LoVo (cell line): ENCODE measurements at regions not wholly inside any gene's neighbourhood (a gene's known extent, or its start where the extent isn't known, plus 50 kb on each side); places are given as distances from the start of the nearest gene placed in this dataset.

Experiments
- DNase-seq: peaks from one replicate; pipeline ENCODE4 v3.0.0-alpha.2; 2016; ENCODE audit warnings: low spot score

DNA sequence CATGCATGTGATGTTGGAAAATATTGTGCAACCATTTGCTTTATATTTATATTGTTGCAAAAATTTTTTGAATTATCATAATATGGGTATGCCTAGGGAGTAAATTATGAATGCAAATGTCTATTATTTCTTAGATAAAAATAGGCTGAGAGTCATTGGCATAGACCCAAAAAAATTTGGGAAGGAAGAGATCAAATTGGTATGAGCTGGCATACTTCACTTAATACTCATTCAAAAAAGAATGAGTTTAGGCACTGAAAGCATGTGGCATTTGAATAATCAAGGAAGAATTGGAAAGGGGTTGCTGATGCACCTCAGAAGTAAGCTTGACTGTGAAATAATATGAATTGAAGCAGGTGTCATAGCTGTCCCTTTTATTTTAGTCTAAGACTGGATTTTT is 764.0 kb upstream of the DPPA4 start:
- no peak for DNase-seq

DNA sequence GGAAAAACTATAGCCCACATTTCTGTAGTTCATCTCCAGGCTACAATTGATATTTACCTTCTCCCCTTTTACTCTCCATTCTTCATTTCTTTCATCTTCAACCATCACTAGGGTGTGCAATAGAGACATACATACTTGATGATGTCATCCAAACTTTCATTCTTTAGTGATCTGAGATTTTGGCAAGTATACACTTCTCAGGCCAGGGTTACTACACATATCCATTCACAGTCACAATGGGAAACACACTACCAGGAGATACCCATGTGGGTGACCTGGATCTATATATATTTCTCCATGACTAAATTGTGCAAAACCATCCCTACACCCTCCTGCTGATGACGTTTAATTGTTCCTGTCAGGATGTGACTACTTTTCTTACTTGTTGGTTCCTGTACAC is 769.5 kb upstream of the DPPA4 start:
- no peak for DNase-seq

DNA sequence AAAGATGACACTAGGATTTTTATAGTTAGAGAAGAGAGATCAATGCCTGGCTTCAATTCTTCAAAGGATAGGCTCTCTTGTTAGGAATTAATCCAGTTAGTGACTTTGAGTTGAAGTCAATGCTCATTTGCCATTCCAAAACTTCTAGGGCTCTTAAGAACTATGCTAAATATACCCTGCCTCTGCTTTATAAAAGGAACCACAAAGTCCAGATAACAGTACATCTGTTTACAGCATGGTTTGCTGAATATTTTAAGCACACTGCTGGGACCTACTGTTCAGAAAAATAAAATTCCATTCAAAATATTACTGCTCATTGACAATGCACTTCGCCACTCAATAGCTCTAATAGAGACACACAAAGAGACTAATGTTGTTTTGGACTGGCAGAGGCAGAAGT is 786.6 kb upstream of the DPPA4 start:
- no peak for DNase-seq

DNA sequence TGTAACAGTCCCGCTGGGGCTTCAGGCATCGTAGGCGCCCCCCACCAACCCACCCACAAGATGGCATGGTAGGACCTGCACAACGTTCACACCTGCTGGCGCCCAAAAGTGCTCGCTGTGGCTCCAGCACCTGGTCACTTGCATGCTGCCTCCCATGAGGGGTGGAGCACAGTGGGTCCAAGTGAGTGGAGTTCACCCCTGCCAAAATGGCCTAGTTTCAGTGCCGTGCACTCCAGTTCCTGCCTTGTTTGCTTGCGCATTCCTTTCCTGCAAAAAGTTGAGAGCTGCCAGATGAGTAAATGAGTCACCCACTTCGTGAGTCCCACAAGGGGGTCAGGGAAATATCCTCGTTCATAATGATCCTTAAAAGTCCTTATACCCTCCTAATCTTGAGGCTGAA is 788.7 kb upstream of the DPPA4 start:
- no peak for DNase-seq

GRCh38 chr3:110133971-110134370 is 796.6 kb upstream of the DPPA4 start:
- no peak for DNase-seq

DNA sequence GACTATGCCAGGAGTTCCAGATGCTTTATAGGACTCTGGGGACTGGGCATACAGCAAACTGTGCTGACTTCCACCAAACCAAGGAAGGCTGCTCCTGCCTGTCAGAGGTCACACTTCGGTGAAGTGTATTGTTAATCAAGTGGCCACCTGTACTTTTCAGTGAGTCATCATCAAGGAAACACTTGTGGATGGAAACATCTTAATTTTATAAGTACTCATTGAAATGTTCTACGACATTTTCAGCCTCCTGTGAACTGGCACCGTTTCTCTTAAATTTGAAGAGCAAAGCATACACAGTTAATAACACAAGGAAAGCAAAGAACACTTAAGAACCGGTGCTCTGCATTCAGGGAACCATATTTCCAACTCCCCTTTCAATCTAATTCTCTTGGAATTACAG is 801.7 kb upstream of the DPPA4 start:
- DNase-seq = no peak

- no peak for DNase-seq
Measured at GRCh38 chr3:110139821-110140220, 802.5 kb upstream of the DPPA4 start.

DNA sequence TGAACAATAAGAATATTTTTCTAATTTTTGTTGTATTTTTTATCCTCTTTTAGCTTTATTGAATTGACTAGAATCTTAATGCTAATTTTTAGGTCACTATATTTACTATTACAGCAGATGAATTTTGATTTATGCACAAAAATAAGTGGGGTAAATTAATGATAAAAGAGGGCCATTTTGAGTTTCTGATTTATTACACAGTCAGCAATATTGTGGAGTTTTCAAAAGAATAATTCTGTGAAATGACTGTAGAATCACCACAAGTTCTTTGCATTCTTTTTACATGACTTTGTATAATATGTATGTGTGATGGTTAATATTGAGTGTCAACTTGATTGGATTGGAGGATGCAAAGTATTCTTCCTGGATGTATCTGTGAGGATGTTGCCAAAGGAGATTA is 812.4 kb upstream of the DPPA4 start:
- no peak for DNase-seq

DNA sequence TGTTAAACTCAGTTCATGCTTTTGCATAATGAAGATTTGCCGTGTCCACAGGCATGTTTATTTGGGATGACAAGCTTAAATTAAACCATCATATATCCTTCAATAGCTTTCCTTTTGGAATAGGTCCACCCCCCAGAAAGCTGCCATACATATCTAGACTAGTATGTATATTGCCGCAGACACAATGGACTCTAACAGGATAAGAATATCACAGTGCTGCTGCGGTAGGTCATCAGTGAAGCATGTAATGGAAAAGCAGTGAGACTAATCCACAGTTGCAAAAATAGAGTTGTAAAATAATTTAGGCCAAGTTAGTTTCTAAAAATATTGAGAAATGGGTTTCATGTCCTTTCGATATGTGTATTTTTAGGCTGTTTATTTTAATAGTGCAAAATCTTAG is 819.9 kb upstream of the DPPA4 start:
- no peak for DNase-seq

DNA sequence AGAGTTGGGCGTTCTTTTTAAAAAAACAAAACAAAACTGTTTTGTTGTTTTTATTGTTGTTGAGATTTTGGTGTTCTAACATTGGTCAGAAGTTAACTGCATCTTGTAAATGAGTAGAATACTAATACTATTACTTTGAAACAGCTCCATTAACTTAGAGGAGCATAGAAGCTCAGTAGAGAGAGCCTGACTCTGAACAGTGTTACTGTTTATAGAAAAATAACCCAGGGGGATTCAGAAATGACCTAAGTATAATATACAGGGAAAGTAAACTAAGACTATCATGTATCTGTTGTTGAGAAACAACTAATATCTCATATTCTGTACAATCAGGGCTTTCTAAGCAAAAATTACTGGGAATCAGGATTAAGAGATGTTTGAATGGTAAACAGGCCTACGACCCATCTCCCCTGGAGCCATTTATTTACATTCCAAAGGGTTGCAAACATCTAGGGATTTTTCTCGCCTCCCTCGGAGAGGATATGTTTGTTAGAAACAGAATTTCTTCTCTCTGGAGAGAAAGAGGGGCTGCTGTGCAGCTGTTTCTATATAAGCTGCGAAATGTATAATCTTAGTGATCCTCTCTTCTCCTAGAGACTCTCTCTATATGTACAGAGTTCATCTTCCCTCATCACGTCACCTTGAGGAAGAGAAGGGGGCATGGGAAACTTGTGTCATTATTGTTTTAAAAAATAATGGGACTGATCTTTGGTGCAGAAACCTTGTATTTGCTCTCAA is 827.5 kb upstream of the DPPA4 start:
- no peak for DNase-seq

GRCh38 chr3:110165370-110165743 is 828.0 kb upstream of the DPPA4 start:
- DNase-seq = no peak

DNA sequence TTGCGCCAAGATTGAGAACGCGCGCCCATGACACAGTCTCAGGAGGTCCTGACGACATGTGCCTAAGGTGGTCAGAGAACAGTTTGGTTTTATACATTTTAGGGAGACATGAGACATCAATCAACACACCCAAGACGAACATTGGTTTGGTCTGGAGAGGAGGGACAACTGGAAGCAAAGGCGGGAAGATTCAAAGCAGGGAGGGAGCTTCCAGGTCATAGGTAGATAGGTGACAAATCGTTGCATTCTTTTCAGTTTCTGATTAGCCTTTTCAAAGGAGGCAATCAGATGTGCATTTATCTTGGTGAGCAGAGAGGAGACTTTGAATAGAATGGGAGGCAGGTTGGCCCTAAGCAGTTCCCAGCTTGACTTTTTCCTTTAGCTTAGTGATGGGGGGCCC is 828.4 kb upstream of the DPPA4 start:
- no peak for DNase-seq

DNA sequence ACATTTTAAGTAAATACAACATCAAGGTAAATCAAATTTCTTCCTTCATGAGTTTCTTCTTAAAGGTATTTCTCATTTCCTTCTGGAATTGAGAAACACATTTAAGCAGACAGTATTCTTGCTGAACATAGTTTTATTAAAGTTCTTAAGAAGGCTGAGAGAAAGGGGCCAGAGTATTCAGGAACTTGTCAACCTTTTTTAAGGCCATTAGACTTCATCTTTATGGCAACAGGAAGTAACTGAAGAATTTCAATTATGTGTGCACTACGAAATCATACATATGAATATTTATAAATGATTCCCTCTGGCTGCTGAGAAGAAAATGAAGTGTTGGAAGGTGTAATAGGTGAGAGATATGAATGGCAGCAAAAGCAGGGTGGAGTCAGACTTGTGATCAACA is 829.4 kb upstream of the DPPA4 start:
- DNase-seq = no peak

GRCh38 chr3:110174908-110175307 is 837.6 kb upstream of the DPPA4 start:
- DNase-seq = no peak

- DNase-seq = no peak
Measured at GRCh38 chr3:110178965-110179364, 841.6 kb upstream of the DPPA4 start.

DNA sequence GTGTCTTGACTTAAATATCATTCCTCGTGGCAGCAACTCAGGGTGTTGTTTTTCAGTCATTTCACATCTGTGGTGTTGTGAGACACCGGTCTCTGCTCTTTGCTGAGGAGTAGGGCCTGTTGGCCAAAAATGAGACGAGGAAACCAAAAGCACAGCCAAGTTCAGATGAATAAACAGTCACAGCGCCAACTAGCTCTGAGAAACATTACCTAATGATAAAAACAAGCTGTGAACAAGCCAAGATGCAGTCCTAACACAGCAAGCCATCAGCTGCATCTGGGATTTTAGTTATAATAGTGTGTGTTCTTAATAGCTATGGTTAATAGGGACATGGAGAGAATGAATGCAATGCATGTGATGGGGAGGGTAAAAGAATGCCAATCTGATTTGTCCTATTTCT is 843.4 kb upstream of the DPPA4 start:
- DNase-seq = no peak

GRCh38 chr3:110181226-110181625 is 843.9 kb upstream of the DPPA4 start:
- no peak for DNase-seq

DNA sequence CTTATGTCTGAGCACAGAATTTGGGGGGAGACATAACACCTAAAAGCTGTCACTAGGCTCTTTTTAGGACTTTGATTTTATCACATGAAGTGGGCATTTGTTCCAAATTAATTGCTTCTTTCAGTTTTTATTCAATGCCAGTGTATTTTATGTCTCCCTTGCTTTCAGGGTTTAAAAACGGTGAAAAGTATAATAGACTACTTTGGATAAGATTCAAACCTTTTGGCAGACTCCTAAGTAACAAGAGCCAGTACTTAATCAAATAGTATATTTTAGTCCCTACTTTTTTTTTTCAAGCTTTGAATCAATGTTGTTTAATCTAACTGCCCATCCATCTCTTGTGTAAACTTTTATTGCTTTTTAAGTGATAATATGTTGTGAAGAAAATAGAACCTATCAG is 847.2 kb upstream of the DPPA4 start:
- DNase-seq = no peak

GRCh38 chr3:110193074-110193473 is 855.7 kb upstream of the DPPA4 start:
- no peak for DNase-seq

GRCh38 chr3:110198717-110199587 is 861.6 kb upstream of the DPPA4 start:
- no peak for DNase-seq

- no peak for DNase-seq
Measured at GRCh38 chr3:110199588-110199943, 862.2 kb upstream of the DPPA4 start.

GRCh38 chr3:110210086-110210660 is 861.4 kb upstream of the NECTIN3 start:
- no peak for DNase-seq

DNA sequence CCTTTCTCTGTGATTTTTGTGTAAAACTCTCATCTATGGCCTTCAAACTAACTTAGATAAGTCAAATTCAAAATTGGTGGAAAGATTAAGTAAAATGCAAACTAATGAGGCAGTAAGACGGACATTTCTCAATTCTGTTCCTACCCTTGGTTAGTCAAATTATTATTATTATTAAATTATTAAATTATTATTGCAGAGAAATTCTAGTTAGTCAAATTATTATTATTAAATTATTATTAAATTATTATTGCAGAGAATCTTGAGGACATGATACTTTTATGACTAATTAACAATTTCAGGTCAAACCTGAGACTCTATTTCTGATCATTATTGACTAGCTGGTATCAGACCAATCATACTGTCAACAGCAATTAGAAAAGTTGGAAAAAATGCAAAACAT is 845.0 kb upstream of the NECTIN3 start:
- DNase-seq = no peak
